Posterior vena cava (tissue), 2 donors: ENCODE measurements at regions not wholly inside any gene's neighbourhood (a gene's known extent, or its start where the extent isn't known, plus 50 kb on each side); places are given as distances from the start of the nearest gene placed in this dataset.
"Not testable (repeated sequence)": the region's sequence is repeated elsewhere in the genome, so short reads cannot be mapped to it uniquely, and the experiment has no call there.

Experiments used
- DNase-seq: peaks from one replicate; pipeline ENCODE4 v3.0.0-alpha.2; 2020; ENCODE audit warnings: low spot score
- intact Hi-C, 2 donors: fragments of 100-400 bp; cut with DNase I; formaldehyde crosslinking; loops; one replicate each; pipeline versions ENCODE4 v1.14.1 to v1.14.2; 2022 to 2023
- donor health status: DM: yes; HTN: yes; CAD: no.
- donor health status: DM: yes; HTN: yes; CAD: no.

GRCh38 chr2:145927131-145927950 is 1407.4 kb upstream of the ZEB2 start:
- intact Hi-C loops: no loop called here
- DNase-seq: no peak

DNA sequence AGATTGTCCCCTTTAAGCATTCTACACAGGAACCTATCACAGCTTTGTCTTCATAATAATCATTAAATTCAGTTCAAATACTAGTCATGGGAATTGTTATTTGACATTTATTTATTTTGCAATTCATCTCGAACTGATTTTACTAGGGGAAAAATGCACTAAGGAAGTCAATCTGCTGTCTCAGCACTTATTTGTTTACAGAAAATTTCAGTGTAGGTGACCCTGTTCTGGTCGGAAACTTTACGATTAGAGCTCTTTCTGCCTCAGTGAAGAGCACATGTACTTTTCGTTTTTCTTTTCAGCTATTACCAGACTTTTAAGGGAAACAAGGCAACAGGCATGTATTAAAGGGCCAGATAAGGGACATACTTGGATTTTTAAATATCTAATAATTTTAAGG is 1405.7 kb upstream of the ZEB2 start:
- no peak for DNase-seq
- intact Hi-C loops: no loop called here

- DNase-seq: no peak
- intact Hi-C loops: loop anchor here in 1 of 2 donors (5.0 kb wide), 1 partner anchor 1332 kb away; no protein-coding TSS in a partner anchor
Observed at GRCh38 chr2:145919477-145919876, 1399.6 kb upstream of the ZEB2 start.

DNA sequence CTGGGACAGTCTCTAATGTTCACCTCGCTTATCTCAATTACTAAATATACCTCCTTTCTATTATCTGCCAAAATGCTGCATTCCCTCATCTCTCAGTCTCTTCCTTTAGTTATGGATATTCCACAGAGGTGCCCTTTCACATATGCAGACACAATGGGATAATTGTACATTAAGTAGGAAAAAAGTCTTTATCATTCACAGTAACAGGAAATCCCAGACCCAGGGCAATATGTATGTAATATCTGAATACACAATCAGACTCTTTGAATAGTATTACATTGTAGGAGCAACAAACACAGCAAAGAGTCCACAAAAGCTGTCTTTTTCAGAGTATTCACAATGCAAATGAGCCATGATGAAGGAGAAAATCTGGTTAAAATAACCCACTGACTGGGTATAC is 1399.0 kb upstream of the ZEB2 start:
- no peak for DNase-seq
- intact Hi-C loops: loop anchor here in 1 of 2 donors (5.0 kb wide), 1 partner anchor 1332 kb away; no protein-coding TSS in a partner anchor

DNA sequence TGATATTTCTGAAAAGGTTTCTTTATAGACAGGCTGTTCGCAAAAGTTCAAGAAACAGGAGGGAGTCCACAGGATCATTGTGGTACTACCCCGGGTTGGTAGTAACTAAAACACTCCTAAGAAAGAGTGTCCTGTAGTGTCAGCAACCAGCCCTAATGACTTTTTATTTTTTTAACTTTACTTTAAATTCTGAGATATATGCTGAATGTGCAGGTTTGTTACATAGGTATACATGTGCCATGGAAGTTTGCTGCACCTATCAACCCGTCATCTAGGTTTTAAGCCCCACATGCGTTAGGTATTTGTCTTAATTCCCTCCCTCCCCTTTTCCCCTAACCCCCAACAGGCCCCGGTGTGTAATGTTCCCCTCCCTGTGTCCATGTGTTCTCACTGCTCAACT is 1396.9 kb upstream of the ZEB2 start:
- intact Hi-C loops: loop anchor here in 1 of 2 donors (5.0 kb wide), 1 partner anchor 1329 kb away; no protein-coding TSS in a partner anchor
- DNase-seq: no peak

DNA sequence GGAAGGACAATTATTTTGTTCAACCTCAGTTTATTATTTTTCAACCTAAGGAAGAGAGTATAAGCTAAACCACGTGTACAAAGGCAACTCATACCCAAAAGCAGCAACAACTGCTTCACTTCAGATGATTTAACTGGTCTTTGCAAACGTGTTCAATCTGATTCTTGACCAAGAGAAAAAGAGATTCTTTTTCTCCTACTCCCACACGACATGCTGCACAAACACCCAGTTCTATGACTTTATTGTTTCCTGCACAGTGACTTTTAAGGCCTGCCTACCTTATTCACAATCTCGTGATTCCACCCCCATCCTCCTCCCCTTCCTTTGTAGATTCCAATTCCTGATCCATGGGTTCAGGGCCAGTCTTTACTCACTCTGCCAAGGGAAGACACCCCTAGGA is 1394.8 kb upstream of the ZEB2 start:
- DNase-seq: no peak
- intact Hi-C loops: loop anchor here in 1 of 2 donors (5.0 kb wide), 1 partner anchor 1327 kb away; no protein-coding TSS in a partner anchor

GRCh38 chr2:145910416-145910815 is 1390.5 kb upstream of the ZEB2 start:
- no peak for DNase-seq
- intact Hi-C loops: no loop called here

- intact Hi-C loops: no loop called here
- DNase-seq: no peak
Observed at GRCh38 chr2:145909766-145910165, 1389.8 kb upstream of the ZEB2 start.

DNA sequence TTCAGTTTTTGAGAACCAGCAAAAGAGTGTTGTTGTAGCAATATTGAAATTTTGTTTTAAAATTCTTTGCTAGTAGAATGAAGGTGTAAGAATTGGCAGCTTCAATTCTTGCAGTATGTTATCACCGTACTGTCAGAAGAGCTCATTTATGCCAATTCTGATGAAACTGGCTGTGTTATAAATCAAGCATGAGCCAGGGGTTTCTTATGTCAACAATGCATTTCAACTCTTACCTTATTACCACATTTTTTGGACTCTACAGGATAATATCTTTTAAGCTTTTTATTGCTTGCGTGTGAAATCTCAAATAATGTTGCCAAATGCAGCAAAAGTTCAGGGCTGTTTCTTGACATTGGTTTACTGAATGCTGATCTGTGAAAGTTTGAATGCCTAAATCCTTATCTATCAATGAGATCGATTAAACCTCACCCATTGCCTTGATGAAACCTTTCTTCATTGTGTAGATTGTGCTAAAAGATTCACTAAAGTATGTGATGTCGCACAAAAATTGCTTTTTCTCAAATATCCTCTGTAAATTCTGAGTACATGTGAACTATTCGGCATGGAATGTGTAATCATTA is 1389.3 kb upstream of the ZEB2 start:
- DNase-seq: no peak
- intact Hi-C loops: no loop called here

DNA sequence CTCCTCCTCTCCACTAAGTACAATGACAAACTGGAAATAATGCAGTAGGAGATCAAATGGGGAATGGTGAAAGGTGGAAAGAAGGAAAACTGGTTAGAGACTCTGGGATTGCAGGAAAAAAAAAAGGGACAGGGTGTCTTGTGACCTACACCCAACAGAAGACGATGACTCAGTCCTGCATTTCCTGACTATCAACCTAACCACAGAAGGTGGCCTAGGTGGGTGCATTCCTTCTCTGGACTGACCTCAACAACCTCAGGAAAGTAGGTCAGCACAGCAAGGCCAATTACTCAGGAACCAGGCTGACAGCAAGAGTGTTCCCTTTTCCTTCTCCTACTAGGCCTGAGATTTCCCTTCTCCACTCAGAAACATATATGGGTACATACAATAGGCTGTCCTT is 1386.4 kb upstream of the ZEB2 start:
- intact Hi-C loops: no loop called here
- DNase-seq: no peak

DNA sequence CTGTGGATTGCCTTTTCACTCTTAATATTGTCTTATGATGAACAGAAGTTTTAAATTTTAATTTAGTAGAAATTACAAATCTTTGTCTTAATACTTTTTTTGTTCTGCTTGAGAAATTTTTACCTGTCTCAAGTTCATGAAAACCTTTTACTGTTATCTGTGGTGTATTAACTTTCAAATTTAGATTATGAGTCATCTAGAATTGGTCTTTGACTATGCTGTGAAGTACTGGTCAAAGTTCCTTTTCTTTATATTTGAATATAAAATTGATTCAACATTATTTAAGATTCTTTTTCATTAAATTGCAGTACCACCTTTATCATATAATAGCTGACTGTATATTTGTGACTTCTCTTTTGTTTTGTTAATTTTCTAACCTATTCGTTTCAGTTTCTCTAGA is 1385.5 kb upstream of the ZEB2 start:
- DNase-seq: no peak
- intact Hi-C loops: no loop called here

DNA sequence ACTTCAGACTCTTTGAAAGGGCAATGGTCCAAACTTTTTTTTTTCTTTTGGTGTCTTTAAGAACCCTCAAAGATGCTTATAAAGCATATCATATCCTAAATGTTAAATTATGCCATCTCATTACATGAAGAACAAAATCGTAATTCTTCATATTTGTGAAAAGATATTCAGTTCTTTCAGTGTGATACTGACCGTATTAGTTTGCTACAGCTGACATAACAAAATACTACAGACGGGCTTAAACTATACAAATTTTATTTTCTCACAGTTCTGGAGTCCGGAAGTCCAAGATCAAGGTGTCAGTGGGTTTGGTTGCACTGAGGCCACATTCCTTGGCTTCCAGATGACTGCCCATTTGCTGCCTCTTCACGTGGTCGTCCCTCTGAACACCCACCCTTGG is 1377.2 kb upstream of the ZEB2 start:
- DNase-seq: no peak
- intact Hi-C loops: no loop called here

DNA sequence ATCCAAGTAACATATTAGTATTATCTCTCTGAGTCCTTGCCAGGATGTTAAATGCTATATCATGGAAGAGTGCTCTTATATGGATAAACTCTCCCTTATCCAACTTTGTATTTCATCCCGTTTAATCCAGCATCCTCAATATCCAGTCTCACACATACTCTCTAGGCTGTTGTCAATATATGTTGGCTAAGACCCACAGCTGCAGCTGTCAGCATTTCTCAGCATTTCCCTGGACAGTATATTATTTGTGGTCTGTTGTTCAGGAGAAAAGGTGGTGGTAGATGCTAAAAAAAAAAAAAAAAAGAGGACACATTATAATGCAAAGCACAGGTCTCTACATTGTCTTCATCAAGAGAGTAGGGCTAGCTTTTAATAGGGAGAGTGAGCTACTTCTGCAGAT is 1368.0 kb upstream of the ZEB2 start:
- no peak for DNase-seq
- intact Hi-C loops: no loop called here

DNA sequence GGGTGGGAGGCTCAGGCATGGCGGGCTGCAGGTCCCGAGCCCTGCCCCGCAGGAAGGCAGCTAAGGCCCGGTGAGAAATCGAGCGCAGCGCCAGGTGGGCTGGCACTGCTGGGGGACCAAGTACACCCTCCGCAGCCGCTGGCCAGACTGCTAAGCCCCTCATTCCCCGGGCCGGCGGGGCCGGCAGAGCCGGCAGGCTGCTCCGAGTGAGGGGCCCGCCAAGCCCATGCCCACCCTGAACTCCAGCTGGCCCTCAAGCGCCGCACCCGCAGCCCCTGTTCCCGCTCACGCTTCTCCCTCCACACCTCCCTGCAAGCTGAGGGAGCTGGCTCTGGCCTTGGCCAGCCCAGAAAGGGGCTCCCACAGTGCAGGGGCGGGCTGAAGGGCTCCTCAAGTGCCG is 1361.1 kb upstream of the ZEB2 start:
- intact Hi-C loops: not testable (repeated sequence)

GRCh38 chr2:145875016-145875415 is 1355.1 kb upstream of the ZEB2 start:
- intact Hi-C loops: no loop called here
- DNase-seq: no peak

More for the DNA sequence above, 1361.1 kb upstream of the ZEB2 start:
- not testable (repeated sequence) for DNase-seq

DNA sequence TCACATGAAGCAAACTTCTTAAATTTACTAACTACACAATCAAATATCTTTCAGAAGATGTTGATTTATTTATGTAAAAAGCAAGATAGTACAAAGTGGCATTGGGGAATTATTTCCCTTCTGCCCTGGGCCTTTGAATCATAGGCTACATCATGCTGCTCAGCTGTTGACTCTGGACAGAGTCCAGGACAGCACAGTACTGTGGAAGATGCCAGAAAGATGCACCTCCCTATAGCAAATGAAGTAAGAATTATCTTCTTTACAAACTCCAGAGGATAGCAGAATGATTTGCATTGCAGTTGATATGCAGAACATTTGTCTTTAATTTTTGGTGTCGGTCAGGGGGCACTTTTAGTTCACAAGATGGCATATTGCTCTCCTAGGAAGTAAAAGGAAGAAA is 1354.5 kb upstream of the ZEB2 start:
- intact Hi-C loops: no loop called here
- no peak for DNase-seq

DNA sequence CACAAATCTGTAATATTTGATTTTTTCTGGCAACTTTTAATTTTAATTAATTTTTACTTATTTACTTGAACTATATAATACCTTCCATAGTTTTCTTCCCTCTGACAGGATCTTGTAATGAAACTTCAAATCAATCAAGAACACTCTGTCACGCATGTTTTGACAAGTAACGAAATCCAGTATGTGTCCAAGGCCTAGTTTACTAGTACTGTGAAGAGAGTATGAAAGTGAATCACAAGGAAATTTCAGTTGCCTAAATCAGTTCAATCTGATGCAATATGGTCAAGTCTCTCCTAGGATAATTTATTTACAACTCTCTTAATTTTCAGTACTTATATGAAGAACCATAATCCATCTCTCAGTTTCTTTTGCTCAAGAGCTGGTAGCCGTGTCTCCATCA is 1344.6 kb upstream of the ZEB2 start:
- intact Hi-C loops: no loop called here

DNA sequence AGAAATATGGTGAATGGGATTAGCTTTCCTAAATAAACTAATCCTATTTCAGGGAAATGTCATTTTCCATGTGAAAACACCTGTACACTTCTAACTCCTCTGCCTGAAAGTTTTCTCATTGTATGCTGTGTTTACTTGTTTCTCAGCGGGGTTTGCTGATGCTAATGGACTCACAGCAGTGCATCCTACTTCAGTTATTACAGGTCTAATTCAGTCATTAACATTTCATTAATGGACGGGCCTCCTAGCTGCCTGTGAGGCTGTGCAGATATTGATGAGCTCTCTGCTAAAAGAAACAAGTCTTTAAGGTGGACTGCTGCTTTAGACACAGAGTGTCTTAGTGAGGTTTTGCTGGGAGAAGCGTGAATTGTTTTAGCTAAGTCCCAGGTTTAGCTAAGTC is 1342.0 kb upstream of the ZEB2 start:
- intact Hi-C loops: no loop called here
- DNase-seq: no peak

More for the DNA sequence above, 1344.6 kb upstream of the ZEB2 start:
- no peak for DNase-seq

- intact Hi-C loops: no loop called here
- DNase-seq: no peak
Observed at GRCh38 chr2:145860083-145860482, 1340.2 kb upstream of the ZEB2 start.

GRCh38 chr2:145855142-145855541 is 1335.2 kb upstream of the ZEB2 start:
- intact Hi-C loops: no loop called here

More at GRCh38 chr2:145855142-145855541, 1335.2 kb upstream of the ZEB2 start:
- no peak for DNase-seq
